Ectodermal cell (in vitro differentiated cells): ENCODE measurements at regions not wholly inside any gene's neighbourhood (a gene's known extent, or its start where the extent isn't known, plus 50 kb on each side); places are given as distances from the start of the nearest gene placed in this dataset.

ENCODE experiments used
- H3K27ac ChIP-seq: 2 replicates; pipeline ENCODE4 v1.7.0; 2013; ENCODE audit warnings: mild to moderate bottlenecking, low read depth, low read length; ENCODE audit not compliant: insufficient read depth, poor library complexity, severe bottlenecking
- H3K27me3 ChIP-seq: 2 replicates; pipeline ENCODE4 v1.7.0; 2013; ENCODE audit warnings: mild to moderate bottlenecking, low read length; ENCODE audit not compliant: insufficient read depth, control insufficient read depth, poor library complexity, severe bottlenecking
- H3K36me3 ChIP-seq: one replicate; pipeline ENCODE4 v1.7.0; 2013; ENCODE audit warnings: low read length; ENCODE audit not compliant: control insufficient read depth, insufficient read depth
- H3K4me1 ChIP-seq: one replicate; pipeline ENCODE4 v1.7.0; 2013; ENCODE audit warnings: low read length; ENCODE audit not compliant: control insufficient read depth, insufficient read depth
- H3K4me3 ChIP-seq: 2 replicates; pipeline ENCODE4 v1.7.0; 2013; ENCODE audit warnings: low read depth, low read length, control low read depth; ENCODE audit not compliant: insufficient read depth
- H3K9me3 ChIP-seq: 2 replicates; pipeline ENCODE4 v1.7.0; 2013; ENCODE audit warnings: mild to moderate bottlenecking, low read length, moderate library complexity; ENCODE audit not compliant: control insufficient read depth
- WGBS, 2 experiments: methylation state at CpG; one replicate each; pipeline ENCODE4 v1.1.7; 2013; ENCODE audit warnings: missing lambda C conversion rate in 2 of 2; 5-methylcytosine and 5-hydroxymethylcytosine counted together

DNA sequence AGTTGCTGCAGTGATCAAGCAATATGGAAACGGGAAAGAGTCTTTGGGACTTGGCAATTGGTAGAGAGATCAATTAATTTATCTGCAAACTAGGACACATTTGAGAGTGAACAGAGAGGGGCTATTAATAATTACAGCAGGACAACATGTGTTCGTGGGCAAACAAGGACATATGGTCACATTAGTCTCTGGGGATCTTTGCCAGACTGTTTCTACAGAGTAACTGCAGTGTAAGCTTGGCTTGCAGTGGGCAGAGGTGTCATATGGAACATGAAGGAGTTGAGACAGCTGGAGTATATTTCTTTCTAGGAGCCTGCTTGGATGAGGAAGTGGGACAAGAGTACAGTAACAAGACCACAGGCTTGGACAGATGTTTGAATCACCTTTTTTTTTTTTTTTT lies 232.1 kb upstream of the LYZL1 start:
- Histone ChIP-seq H3K36me3 (no peaks in the 10 kb centered on the region), H3K9me3 (no peaks in the 10 kb centered on the region), H3K4me3 (no peak overlapping the region), H3K27ac (no peak overlapping the region), H3K4me1 (no peaks in the 10 kb centered on the region), H3K27me3 (no peaks in the 10 kb centered on the region)
- 92 to 96% methylated on average over 2 of the region's 2 CpGs for WGBS, 2 experiments

DNA sequence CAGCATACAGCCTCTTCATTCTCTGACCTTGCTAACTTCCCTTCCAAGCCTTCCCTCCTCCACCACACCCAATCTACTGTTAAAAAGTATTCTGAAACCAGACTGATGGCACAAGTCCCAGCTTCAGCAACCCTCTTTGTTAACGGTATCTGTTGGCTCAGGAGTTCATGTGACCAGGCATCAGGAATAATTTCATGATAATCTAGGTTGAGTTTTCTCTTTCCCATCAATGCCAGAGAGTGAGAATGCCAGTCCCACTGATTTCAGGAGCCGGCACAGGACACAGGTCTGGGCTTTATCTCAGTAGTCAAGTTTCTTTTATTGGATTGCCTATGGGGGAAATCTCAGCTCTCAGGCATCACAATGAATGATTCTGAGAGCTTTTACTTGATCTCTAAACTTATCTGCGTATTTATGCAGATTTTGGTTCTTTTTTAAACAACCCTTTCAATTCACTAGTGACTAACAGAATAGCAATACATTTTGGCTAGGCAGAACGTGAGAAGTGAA lies 231.0 kb upstream of the LYZL1 start:
- Histone ChIP-seq H3K9me3 (no peaks in the 10 kb centered on the region), H3K36me3 (no peaks in the 10 kb centered on the region), H3K27me3 (no peaks in the 10 kb centered on the region), H3K4me3 (no peak overlapping the region), H3K4me1 (no peaks in the 10 kb centered on the region), H3K27ac (no peak overlapping the region)
- 64 to 79% methylated on average over 3 to 4 of the region's 4 CpGs for WGBS, 2 experiments

DNA sequence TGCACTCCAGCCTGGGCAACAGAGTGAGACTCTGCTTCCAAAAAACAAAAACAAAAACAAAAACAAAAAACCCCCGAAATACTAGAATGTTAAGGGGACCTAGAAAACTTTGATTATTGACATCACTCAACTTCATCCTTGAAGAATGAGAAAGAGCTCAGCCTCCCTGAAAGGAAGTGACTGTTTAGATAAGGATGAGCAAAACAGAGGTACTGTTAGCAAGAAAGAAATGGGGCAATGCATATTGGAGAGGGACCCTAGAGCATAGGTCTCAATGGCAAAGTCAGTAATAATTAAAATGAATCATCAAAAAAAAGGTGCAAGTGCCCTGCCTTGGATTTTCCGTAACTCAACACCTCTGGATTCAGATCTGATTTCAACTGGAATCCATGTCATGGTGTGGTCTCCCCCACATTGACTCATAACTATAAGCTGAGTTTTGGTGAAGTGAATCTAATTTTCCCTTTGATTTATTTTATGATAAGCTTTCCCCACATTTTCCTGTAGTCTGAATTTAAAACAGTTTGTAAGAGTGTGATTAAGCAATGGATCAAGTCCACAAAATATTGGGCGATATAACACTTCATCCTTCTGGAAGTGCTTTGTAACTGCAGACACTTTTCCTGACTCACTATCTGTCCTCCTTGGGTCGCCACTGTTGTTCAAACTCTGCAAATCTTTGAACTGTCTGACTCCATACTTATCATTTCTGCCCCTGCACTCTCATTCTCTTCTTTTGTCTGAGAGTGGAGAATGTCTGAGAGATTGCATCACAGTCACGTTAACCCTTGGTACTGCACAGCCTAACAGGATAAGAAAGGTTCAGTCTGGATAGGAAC lies 224.8 kb upstream of the LYZL1 start:
- Histone ChIP-seq H3K4me1 (peaks cover 11% of the 10 kb centered on the region), H3K4me3 (no peak overlapping the region), H3K9me3 (no peaks in the 10 kb centered on the region), H3K36me3 (no peaks in the 10 kb centered on the region), H3K27ac (no peak overlapping the region), H3K27me3 (no peaks in the 10 kb centered on the region)
- 89 to 93% methylated on average over 5 of the region's 5 CpGs for WGBS, 2 experiments

DNA sequence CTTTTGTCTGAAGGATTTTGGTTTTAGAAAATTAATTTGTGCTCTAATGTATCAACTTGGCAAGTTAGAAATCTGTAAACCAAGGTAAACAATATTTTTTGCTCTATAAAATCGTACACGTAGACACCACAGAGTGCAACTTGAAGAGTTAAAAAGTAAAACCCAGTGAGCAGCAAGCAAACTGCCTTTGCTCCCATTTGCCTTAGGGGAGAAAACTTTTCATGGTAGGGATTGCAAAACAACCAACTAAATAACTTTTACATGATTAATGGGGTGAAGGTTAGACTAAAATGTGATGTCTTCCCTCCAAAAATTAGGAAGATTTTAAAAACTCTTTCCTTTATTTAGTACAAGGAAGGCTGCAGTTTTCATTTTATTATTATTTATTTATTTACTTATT lies 224.2 kb upstream of the LYZL1 start:
- H3K36me3 ChIP-seq, result no peaks in the 10 kb centered on the region
- no peak overlapping the region for H3K4me3 ChIP-seq
- WGBS, 2 experiments, result 87 to 93% methylated on average over 2 of the region's 2 CpGs
- H3K27ac ChIP-seq, result no peak overlapping the region
- H3K9me3 ChIP-seq, result no peaks in the 10 kb centered on the region
- H3K27me3 ChIP-seq, result no peaks in the 10 kb centered on the region
- peaks cover 18% of the 10 kb centered on the region for H3K4me1 ChIP-seq

DNA sequence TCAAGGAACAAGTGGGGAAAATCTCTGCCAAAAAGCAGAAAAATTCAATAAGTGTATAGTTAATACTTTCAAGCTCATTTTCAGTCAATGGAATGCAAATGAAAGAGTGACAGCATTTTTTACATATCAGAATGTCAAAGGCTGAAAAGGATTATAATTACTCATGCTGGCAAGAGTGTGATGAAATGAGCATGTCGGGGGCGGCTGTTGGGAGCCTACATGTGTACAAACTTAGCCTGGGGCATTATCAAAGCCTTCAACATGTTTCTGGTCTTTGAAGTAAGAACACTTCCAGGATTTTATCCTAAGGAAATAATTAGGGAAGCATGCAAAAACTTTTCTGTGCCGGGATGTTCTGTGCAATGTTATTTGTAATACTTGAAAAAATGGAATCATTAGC lies 221.7 kb upstream of the LYZL1 start:
- no peaks in the 10 kb centered on the region for H3K9me3 ChIP-seq
- H3K4me3 ChIP-seq, result no peak overlapping the region
- no peaks in the 10 kb centered on the region for H3K36me3 ChIP-seq
- 60 to 88% methylated on average over 2 to 3 of the region's 3 CpGs for WGBS, 2 experiments
- no peaks in the 10 kb centered on the region for H3K27me3 ChIP-seq
- H3K27ac ChIP-seq, result no peak overlapping the region
- H3K4me1 ChIP-seq, result peaks cover 18% of the 10 kb centered on the region

DNA sequence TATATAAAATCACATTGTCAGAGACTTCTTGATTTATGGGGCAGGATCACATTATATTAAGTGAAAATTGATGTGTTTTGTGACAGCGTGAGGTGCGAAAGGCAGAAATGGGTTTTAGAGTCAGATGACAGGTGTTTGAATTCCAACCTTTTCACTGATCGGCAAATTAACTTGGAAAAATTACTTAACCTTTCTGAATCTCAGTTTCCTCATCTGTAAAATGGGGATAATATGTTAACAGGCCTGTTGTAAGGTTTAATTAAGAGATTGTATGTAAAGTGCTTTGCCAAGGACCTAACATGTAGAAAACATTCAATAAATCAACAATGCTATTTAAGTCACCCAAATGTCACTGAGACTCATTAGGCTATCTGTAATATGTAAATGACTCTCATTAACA lies 221.2 kb upstream of the LYZL1 start:
- WGBS, 2 experiments, result 92 to 98% methylated on average over 3 of the region's 3 CpGs
- Histone ChIP-seq H3K4me3 (no peak overlapping the region), H3K27ac (no peak overlapping the region), H3K27me3 (no peaks in the 10 kb centered on the region), H3K36me3 (no peaks in the 10 kb centered on the region), H3K4me1 (peaks cover 18% of the 10 kb centered on the region), H3K9me3 (no peaks in the 10 kb centered on the region)

DNA sequence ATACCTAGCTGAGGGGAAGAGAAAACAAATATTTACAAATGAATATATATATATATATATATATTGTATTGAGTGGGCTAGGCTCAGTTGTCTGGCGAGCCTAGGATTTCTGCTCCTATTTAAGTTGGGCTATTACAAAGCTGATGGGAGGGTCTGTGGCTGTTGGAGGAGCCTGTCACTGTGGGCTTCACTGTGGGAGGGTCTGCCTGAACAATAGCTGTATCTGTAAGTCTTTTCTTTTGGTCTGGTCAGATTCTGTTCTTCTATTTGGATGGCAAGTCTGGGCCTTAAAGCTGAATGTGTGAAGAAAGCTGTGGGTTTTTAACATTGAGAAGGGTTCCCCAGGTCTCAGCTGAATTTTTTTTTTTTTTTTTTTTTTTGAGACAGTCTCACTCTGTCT lies 220.6 kb upstream of the LYZL1 start:
- H3K4me3 ChIP-seq, result no peak overlapping the region
- H3K27me3 ChIP-seq, result no peaks in the 10 kb centered on the region
- H3K27ac ChIP-seq, result no peak overlapping the region
- H3K4me1 ChIP-seq, result peaks cover 18% of the 10 kb centered on the region
- 14 to 33% methylated on average over 1 of the region's 1 CpG for WGBS, 2 experiments
- no peaks in the 10 kb centered on the region for H3K36me3 ChIP-seq
- H3K9me3 ChIP-seq, result no peaks in the 10 kb centered on the region

DNA sequence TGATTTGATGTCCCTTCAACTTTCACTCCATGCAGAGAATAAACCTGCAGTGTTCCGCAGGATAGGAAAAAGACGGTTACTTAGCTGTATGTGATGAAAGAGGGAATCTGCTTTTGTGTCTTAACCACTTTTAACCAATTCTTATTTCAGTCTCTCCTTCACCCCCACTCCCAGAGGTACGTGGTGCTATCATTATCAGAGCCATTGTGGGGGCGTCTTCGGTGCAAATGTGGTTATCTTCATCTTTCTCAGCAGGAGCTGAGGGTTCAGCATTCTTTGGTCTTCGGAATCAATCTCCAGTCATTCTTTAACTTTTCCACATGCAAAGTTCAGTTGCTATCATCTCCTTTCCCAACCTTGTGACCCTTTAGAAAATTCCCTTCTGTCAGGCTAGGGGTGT lies 219.9 kb upstream of the LYZL1 start:
- no peak overlapping the region for H3K27ac ChIP-seq
- no peaks in the 10 kb centered on the region for H3K27me3 ChIP-seq
- no peaks in the 10 kb centered on the region for H3K9me3 ChIP-seq
- no peak overlapping the region for H3K4me3 ChIP-seq
- H3K36me3 ChIP-seq, result no peaks in the 10 kb centered on the region
- H3K4me1 ChIP-seq, result peaks cover 18% of the 10 kb centered on the region
- 61% methylated on average over 4 of the region's 6 CpGs for WGBS, 2 experiments

DNA sequence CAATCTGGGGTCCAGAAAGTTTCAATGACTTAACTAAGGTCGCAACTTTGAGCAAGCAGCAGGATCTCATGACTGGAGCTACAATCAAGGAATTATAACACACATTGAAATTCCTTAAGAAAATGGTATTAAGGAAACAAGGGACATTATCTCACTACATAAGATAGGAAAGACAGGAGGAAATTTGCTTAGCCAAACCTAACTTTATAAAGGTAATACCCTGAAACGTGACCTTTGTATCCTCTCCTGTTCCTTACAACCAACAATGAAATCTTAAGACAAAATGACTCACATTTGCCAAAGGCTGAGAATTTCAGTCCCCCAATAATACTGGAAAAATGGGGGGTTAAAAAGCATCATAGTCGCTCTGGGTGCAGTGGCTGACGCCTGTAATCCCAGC lies 218.9 kb upstream of the LYZL1 start:
- Histone ChIP-seq H3K27ac (no peak overlapping the region), H3K4me3 (no peak overlapping the region)
- WGBS, 2 experiments, result 87 to 89% methylated on average over 4 of the region's 4 CpGs

DNA sequence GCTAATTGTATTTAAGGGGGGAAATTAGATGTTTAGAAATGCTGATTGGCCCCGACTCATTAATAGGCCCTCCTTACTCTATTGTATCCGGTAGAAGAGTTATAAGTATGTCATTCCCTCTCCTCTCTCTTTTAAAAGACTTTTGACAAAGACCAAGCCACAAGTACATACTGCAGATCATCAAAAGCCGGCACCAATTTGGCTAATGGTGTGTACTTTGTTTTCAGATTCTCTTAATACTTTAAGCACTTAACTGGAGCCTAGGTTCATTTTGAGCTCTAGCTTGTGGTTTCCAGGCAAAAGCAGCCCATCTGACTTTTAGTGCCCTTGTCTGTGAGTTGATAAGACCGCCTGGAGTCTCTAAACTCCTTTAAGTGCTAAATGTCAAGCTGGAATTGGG lies 210.0 kb upstream of the LYZL1 start:
- Histone ChIP-seq H3K4me3 (no peak overlapping the region), H3K27me3 (no peaks in the 10 kb centered on the region), H3K9me3 (no peaks in the 10 kb centered on the region), H3K36me3 (no peaks in the 10 kb centered on the region), H3K27ac (no peak overlapping the region), H3K4me1 (no peaks in the 10 kb centered on the region)
- WGBS, 2 experiments, result 63 to 78% methylated on average over 2 to 4 of the region's 4 CpGs

More for the DNA sequence above, 218.9 kb upstream of the LYZL1 start:
- Histone ChIP-seq H3K4me1 (peaks cover 18% of the 10 kb centered on the region), H3K36me3 (no peaks in the 10 kb centered on the region), H3K27me3 (no peaks in the 10 kb centered on the region), H3K9me3 (no peaks in the 10 kb centered on the region)
